NCI-H146 treated with DMSO at 0.1 percent for 48 hours (cell line): ENCODE measurements at regions not wholly inside any gene's neighbourhood (a gene's known extent, or its start where the extent isn't known, plus 50 kb on each side); places are given as distances from the start of the nearest gene placed in this dataset.

Source experiments
- DNase-seq: peaks from one replicate; lab custom pipeline; 2025; ENCODE audit not compliant: unreplicated experiment; lab: John Stamatoyannopoulos, UW

GRCh38 chr3:102177075-102177755 lies 257.6 kb upstream of the ZPLD1 start:
- DNase-seq: no peak

- no peak for DNase-seq
These were observed 256.0 kb upstream of the ZPLD1 start for GRCh38 chr3:102178817-102179216.

- DNase-seq: no peak
These were observed 255.3 kb upstream of the ZPLD1 start for GRCh38 chr3:102179326-102180177.

- no peak for DNase-seq
These were observed 254.4 kb upstream of the ZPLD1 start for GRCh38 chr3:102180280-102180931.

- DNase-seq: no peak
These were observed 253.5 kb upstream of the ZPLD1 start for GRCh38 chr3:102181175-102181920.

GRCh38 chr3:102182162-102182561 lies 252.7 kb upstream of the ZPLD1 start:
- no peak for DNase-seq

- no peak for DNase-seq
These were observed 251.6 kb upstream of the ZPLD1 start for GRCh38 chr3:102183186-102183585.

- no peak for DNase-seq
These were observed 251.2 kb upstream of the ZPLD1 start for GRCh38 chr3:102183623-102184022.

GRCh38 chr3:102189541-102189940 lies 245.3 kb upstream of the ZPLD1 start:
- no peak for DNase-seq

GRCh38 chr3:102189956-102190723 lies 244.7 kb upstream of the ZPLD1 start:
- DNase-seq: no peak

- no peak for DNase-seq
These were observed 242.2 kb upstream of the ZPLD1 start for GRCh38 chr3:102192575-102192974.

- no peak for DNase-seq
These were observed 241.6 kb upstream of the ZPLD1 start for GRCh38 chr3:102193255-102193654.

- DNase-seq: no peak
These were observed 240.8 kb upstream of the ZPLD1 start for GRCh38 chr3:102194001-102194400.

GRCh38 chr3:102194760-102195159 lies 240.1 kb upstream of the ZPLD1 start:
- DNase-seq: no peak

GRCh38 chr3:102195198-102195948 lies 239.4 kb upstream of the ZPLD1 start:
- no peak for DNase-seq

GRCh38 chr3:102200126-102200525 lies 234.7 kb upstream of the ZPLD1 start:
- no peak for DNase-seq

- no peak for DNase-seq
These were observed 234.3 kb upstream of the ZPLD1 start for GRCh38 chr3:102200560-102200959.

- DNase-seq: no peak
These were observed 229.2 kb upstream of the ZPLD1 start for GRCh38 chr3:102205647-102206046.

GRCh38 chr3:102206511-102207031 lies 228.2 kb upstream of the ZPLD1 start:
- DNase-seq: no peak
